ENCODE measurements at regions not wholly inside any gene's neighbourhood (a gene's known extent, or its start where the extent isn't known, plus 50 kb on each side); places are given as distances from the start of the nearest gene placed in this dataset.

DNA sequence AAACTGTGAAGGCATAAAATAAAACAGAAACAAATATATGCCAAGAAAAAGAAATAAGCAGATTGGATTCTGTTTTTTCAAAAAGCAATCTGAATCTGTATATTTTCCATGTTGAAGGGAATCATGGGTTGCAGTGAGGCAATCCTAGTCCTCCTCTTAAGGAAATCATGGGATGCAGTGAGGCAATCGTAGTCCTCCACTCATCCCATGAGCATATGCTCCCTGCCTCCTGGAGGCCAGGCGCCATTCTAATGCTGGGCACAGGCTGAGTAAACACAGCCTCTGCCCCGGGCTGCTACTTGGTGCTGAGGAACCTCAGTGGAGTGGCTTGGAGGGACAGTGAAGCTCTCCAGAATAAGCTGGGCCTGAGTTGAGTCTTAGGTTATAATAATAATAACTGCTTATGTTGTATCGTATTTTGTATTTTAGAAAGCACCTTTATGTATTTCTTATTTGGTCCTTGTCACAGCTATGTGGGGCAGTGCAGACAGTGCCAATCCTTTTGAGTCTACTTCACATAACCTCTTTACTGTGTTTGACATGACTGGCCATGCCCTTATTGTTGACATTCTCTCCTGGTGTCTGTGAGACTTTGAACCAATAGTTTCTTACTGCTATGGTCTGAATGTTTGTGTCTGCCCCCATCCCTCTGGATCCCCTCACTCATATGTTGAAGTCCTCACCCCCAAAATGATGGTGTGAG, 56.6 kb upstream of the CITED2 start:
- no peak for DNase-seq

GRCh38 chr6:139429580-139430145, 55.2 kb upstream of the CITED2 start:
- no peak for DNase-seq

GRCh38 chr6:139427199-139427598, 52.8 kb upstream of the CITED2 start:
- no peak for DNase-seq

GRCh38 chr6:139426795-139427194, 52.3 kb upstream of the CITED2 start:
- DNase-seq: no peak

DNA sequence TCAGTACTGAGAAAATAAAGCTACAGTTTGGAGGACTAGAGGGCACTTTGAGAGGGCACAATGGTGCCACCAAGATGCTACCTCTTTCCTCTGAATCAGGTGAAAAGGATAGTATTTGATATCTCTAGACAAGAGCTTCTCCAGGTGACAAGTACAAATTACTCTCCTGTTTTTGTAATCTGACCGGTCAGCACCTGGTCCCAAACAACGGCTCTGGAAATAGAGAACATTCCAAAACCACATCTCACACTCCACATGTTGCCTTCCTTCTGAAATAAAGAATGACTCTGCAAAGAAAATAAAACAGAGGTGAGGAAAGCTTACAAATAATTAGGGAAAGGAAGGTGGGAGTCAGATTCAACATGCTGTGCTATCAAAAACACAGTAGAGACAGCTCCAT, 51.3 kb upstream of the CITED2 start:
- no peak for DNase-seq

GRCh38 chr6:139423971-139424667, 49.7 kb upstream of the CITED2 start:
- DNase-seq: no peak

All from femur (tissue), 1 donor.